Calu3 (cell line): ENCODE measurements at regions not wholly inside any gene's neighbourhood (a gene's known extent, or its start where the extent isn't known, plus 50 kb on each side); places are given as distances from the start of the nearest gene placed in this dataset.

Source experiments
- BruUV-seq: library from RNA; stranded (reverse); fragments of 400-500 nt; replicated peaks from 2 replicates; lab custom pipeline; 2021; lab: Mats Ljungman, UMichigan
- CTCF ChIA-PET: fragments of 300-600 bp; sonication (Branson Sonifier 250); formaldehyde crosslinking; loops from one replicate; lab custom pipeline; 2022; ENCODE audit warnings: antibody characterized with exemption; lab: Charles Lee
- DNase-seq: peaks from one replicate; pipeline ENCODE4 v3.0.0; 2022
- H3K27ac Mint-ChIP-seq: one replicate; pipeline ENCODE4 v1.8.0; 2022; ENCODE audit warnings: mixed read lengths; ENCODE audit not compliant: unreplicated experiment
- H3K27me3 Mint-ChIP-seq: one replicate; pipeline ENCODE4 v1.8.0; 2022; ENCODE audit warnings: mixed read lengths; ENCODE audit not compliant: unreplicated experiment
- H3K36me3 Mint-ChIP-seq: one replicate; pipeline ENCODE4 v1.8.0; 2022; ENCODE audit warnings: mild to moderate bottlenecking, moderate library complexity, mixed read lengths; ENCODE audit not compliant: insufficient read depth, unreplicated experiment
- H3K4me1 Mint-ChIP-seq: one replicate; pipeline ENCODE4 v1.8.0; 2022; ENCODE audit warnings: mild to moderate bottlenecking, low read depth, mixed read lengths; ENCODE audit not compliant: unreplicated experiment
- H3K4me3 Mint-ChIP-seq: one replicate; pipeline ENCODE4 v1.8.0; 2022; ENCODE audit warnings: mild to moderate bottlenecking, low read depth, moderate library complexity, mixed read lengths; ENCODE audit not compliant: unreplicated experiment
- H3K9me3 Mint-ChIP-seq: one replicate; pipeline ENCODE4 v1.8.0; 2022; ENCODE audit warnings: low read depth, mixed read lengths; ENCODE audit not compliant: unreplicated experiment
- CTCF ChIP-seq: fragments of 200-600 bp; IDR thresholded peaks from one replicate; pipeline ENCODE4 v1.8.0; 2022; ENCODE audit warnings: antibody characterized with exemption; ENCODE audit not compliant: unreplicated experiment
- intact Hi-C: fragments of 100-400 bp; cut with micrococcal nuclease; formaldehyde crosslinking; loops from one replicate; pipeline ENCODE4 v1.10.0; 2022; ENCODE audit not compliant: unreplicated experiment

GRCh38 chr6:42505385-42505718 is 53.6 kb upstream of the TRERF1 start:
- CTCF ChIA-PET, result interaction anchor here (0.6 to 1.8 kb wide), 2 partner anchors 15 to 600 kb away, joined by 4 to 5 read pairs; no protein-coding TSS in a partner anchor
- intact Hi-C loops, result no loop called here
- BruUV-seq, result no TSS peak
- peaks cover 5% of the 10 kb centered on the region for H3K9me3 Mint-ChIP-seq
- H3K36me3 Mint-ChIP-seq, result no peaks in the 10 kb centered on the region
- no peak for TF ChIP-seq CTCF
- peaks cover 23% of the 10 kb centered on the region for H3K27me3 Mint-ChIP-seq
- H3K27ac Mint-ChIP-seq, result no peak overlapping the region
- DNase-seq, result no peak
- H3K4me3 Mint-ChIP-seq, result no peak overlapping the region
- no peaks in the 10 kb centered on the region for H3K4me1 Mint-ChIP-seq

- H3K4me1 Mint-ChIP-seq, result no peaks in the 10 kb centered on the region
- no TSS peak for BruUV-seq
- TF ChIP-seq CTCF, result no peak
- H3K36me3 Mint-ChIP-seq, result no peaks in the 10 kb centered on the region
- H3K27me3 Mint-ChIP-seq, result peaks cover 23% of the 10 kb centered on the region
- peaks cover 5% of the 10 kb centered on the region for H3K9me3 Mint-ChIP-seq
- no peak overlapping the region for H3K4me3 Mint-ChIP-seq
- DNase-seq, result no peak
- intact Hi-C loops, result no loop called here
- CTCF ChIA-PET, result interaction anchor here (1.8 kb wide), 1 partner anchor 14 kb away, joined by 4 read pairs; no protein-coding TSS in a partner anchor
- H3K27ac Mint-ChIP-seq, result no peak overlapping the region
These were observed 52.2 kb upstream of the TRERF1 start for GRCh38 chr6:42503894-42504293.

- Mint-ChIP-seq H3K27me3 (peaks cover 23% of the 10 kb centered on the region), H3K9me3 (peaks cover 5% of the 10 kb centered on the region), H3K27ac (no peak overlapping the region), H3K36me3 (no peaks in the 10 kb centered on the region), H3K4me3 (no peak overlapping the region), H3K4me1 (no peaks in the 10 kb centered on the region)
- no peak for DNase-seq
- TF ChIP-seq CTCF, result no peak
- BruUV-seq, result no TSS peak
- CTCF ChIA-PET, result no interaction called here
- intact Hi-C loops, result no loop called here
These were observed 51.3 kb upstream of the TRERF1 start for GRCh38 chr6:42502990-42503389.

GRCh38 chr6:42502127-42502526 is 50.4 kb upstream of the TRERF1 start:
- peaks cover 23% of the 10 kb centered on the region for H3K27me3 Mint-ChIP-seq

More at GRCh38 chr6:42502127-42502526, 50.4 kb upstream of the TRERF1 start:
- DNase-seq, result no peak
- Mint-ChIP-seq H3K27ac (no peak overlapping the region), H3K4me3 (no peak overlapping the region), H3K36me3 (no peaks in the 10 kb centered on the region), H3K4me1 (no peaks in the 10 kb centered on the region), H3K9me3 (peaks cover 5% of the 10 kb centered on the region)
- TF ChIP-seq CTCF, result no peak
- CTCF ChIA-PET, result interaction anchor here (0.5 kb wide), 1 partner anchor 172 kb away, joined by 3 read pairs; no protein-coding TSS in a partner anchor
- intact Hi-C loops, result no loop called here
- no TSS peak for BruUV-seq
